GM10266 (cell line): ENCODE measurements at regions not wholly inside any gene's neighbourhood (a gene's known extent, or its start where the extent isn't known, plus 50 kb on each side); places are given as distances from the start of the nearest gene placed in this dataset.

Source experiments
- DNase-seq: peaks from one replicate; pipeline ENCODE4 v3.0.0; 2012; ENCODE audit errors: extremely low spot score
- CTCF ChIP-seq: IDR thresholded peaks from 2 replicates; pipeline ENCODE4 v1.5.1; 2012; ENCODE audit warnings: mild to moderate bottlenecking, low read depth; ENCODE audit not compliant: control insufficient read depth, insufficient read depth; ENCODE audit errors: missing control alignments

- TF ChIP-seq CTCF, result no peak
- no peak for DNase-seq
Observed at GRCh38 chr6:102390541-102390940, 997.0 kb downstream of the GRIK2 start.

GRCh38 chr6:102389994-102390393, 996.5 kb downstream of the GRIK2 start:
- TF ChIP-seq CTCF, result no peak
- no peak for DNase-seq

GRCh38 chr6:102387326-102388033, 994.0 kb downstream of the GRIK2 start:
- no peak for DNase-seq
- no peak for TF ChIP-seq CTCF

- TF ChIP-seq CTCF, result no peak
Observed at GRCh38 chr6:102381203-102381602, 987.7 kb downstream of the GRIK2 start.

GRCh38 chr6:102356170-102356569, 962.7 kb downstream of the GRIK2 start:
- DNase-seq, result no peak
- TF ChIP-seq CTCF, result no peak

More at GRCh38 chr6:102381203-102381602, 987.7 kb downstream of the GRIK2 start:
- no peak for DNase-seq

GRCh38 chr6:102355578-102355977, 962.1 kb downstream of the GRIK2 start:
- DNase-seq, result no peak
- no peak for TF ChIP-seq CTCF

DNA sequence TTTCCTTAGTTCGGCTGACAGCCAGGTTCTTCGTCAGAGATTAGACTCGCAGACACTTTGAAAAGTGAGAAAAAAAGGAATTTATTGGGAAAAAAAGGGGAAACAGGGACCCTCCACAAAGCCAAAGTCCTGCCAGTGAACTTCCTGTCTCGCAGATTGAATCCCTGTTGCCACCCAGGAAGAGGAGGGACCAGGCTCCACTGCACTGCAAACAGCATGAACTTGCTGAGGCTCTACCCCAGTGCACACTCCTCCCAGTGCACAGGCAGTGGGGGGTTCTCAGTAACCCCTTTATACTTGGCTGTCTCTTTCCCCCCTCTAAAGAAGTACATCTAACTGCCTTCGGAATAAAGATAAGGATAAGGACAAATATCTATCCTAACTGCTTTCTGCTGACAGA, 959.0 kb downstream of the GRIK2 start:
- DNase-seq, result no peak
- TF ChIP-seq CTCF, result no peak
